SK-N-SH (cell line): ENCODE measurements at regions not wholly inside any gene's neighbourhood (a gene's known extent, or its start where the extent isn't known, plus 50 kb on each side); places are given as distances from the start of the nearest gene placed in this dataset.

Source experiments
- CTCF ChIA-PET: fragments of 300-600, 350-600 bp; formaldehyde crosslinking; extraction: SDS; loops from one replicate; lab custom pipeline; 2021; lab: Yijun Ruan, JAX
- POLR2A ChIA-PET: fragments of 350-600 bp; sonication (Branson Sonifier 250); formaldehyde crosslinking; extraction: SDS; loops from one replicate; lab custom pipeline; 2020; ENCODE audit warnings: antibody characterized with exemption, inconsistent platforms; lab: Yijun Ruan, JAX
- DNase-seq: peaks from one replicate; pipeline ENCODE4 v3.0.0; 2012
- H2AFZ ChIP-seq: fragments of 200-600 bp; sonication (generic); 2 replicates; pipeline ENCODE4 v1.8.1; 2016; ENCODE audit warnings: antibody characterized with exemption, mild to moderate bottlenecking, low read depth
- H3F3A ChIP-seq: fragments of 200-600 bp; sonication (generic); replicated peaks from 2 replicates; pipeline ENCODE3; 2016; ENCODE audit warnings: antibody characterized with exemption, mild to moderate bottlenecking; ENCODE audit not compliant: insufficient read depth
- H3K27ac ChIP-seq, 2 experiments: fragments of 200-500 bp in 1 of 2; fragments of 200-600 bp in 1 of 2; sonication (Bioruptor generic) in 1 of 2; sonication (generic), shearing (Covaris generic) in 1 of 2; 2 replicates each; pipeline versions ENCODE4 v1.5.1 to v1.6.1; 2014 to 2016; ENCODE audit warnings: low read depth in 2 of 2, inconsistent platforms in 1 of 2, low read length in 1 of 2, mild to moderate bottlenecking in 1 of 2, mixed read lengths in 1 of 2
- H3K27me3 ChIP-seq: fragments of 200-600 bp; sonication (generic), shearing (Covaris generic); 2 replicates; pipeline ENCODE4 v1.6.1; 2016; ENCODE audit warnings: mixed run types; ENCODE audit not compliant: insufficient read depth
- H3K36me3 ChIP-seq, 2 experiments: fragments of 200-500 bp in 1 of 2; fragments of 200-600 bp in 1 of 2; sonication (Bioruptor generic) in 1 of 2; sonication (generic) in 1 of 2; replicated peaks in 1 of 2; 2 replicates each; pipeline versions ENCODE3 to v1.5.1; 2014 to 2016; ENCODE audit warnings: low read length in 1 of 2, mild to moderate bottlenecking in 1 of 2; ENCODE audit not compliant: insufficient read depth in 2 of 2, control insufficient read depth in 1 of 2
- H3K4me1 ChIP-seq, 2 experiments: fragments of 200-500 bp in 1 of 2; fragments of 200-600 bp in 1 of 2; sonication (Bioruptor generic) in 1 of 2; sonication (generic), shearing (Covaris generic) in 1 of 2; 2 replicates each; pipeline versions ENCODE4 v1.5.1 to v1.6.1; 2014 to 2016; ENCODE audit warnings: low read depth in 1 of 2, low read length in 1 of 2, mixed run types in 1 of 2; ENCODE audit not compliant: insufficient read depth in 2 of 2, control insufficient read depth in 1 of 2
- H3K4me2 ChIP-seq: fragments of 200-600 bp; sonication (generic), shearing (Covaris generic); 2 replicates; pipeline ENCODE4 v1.6.1; 2017; ENCODE audit warnings: mixed run types
- H3K4me3 ChIP-seq, 2 experiments: fragments of 200-500 bp in 1 of 2; fragments of 200-600 bp in 1 of 2; sonication (Bioruptor generic) in 1 of 2; sonication (generic), shearing (Covaris generic) in 1 of 2; 2 replicates each; pipeline versions ENCODE4 v1.5.1 to v1.8.1; 2014 to 2016; ENCODE audit warnings: low read depth in 2 of 2, inconsistent platforms in 1 of 2, low read length in 1 of 2, mild to moderate bottlenecking in 1 of 2, mixed read lengths in 1 of 2, moderate library complexity in 1 of 2
- H3K79me2 ChIP-seq: fragments of 200-600 bp; sonication (generic); 2 replicates; pipeline ENCODE4 v1.8.1; 2017; ENCODE audit warnings: mild to moderate bottlenecking; ENCODE audit not compliant: insufficient read depth
- H3K9ac ChIP-seq: fragments of 200-600 bp; sonication (generic); 2 replicates; pipeline ENCODE4 v1.6.1; 2017; ENCODE audit warnings: mixed run types
- H3K9me2 ChIP-seq: fragments of 200-600 bp; sonication (generic); 2 replicates; pipeline ENCODE4 v1.6.1; 2017; ENCODE audit warnings: mixed run types
- H3K9me3 ChIP-seq: fragments of 200-600 bp; sonication (generic); 2 replicates; pipeline ENCODE4 v1.6.1; 2017; ENCODE audit warnings: mixed run types, mild to moderate bottlenecking, moderate library complexity
- H4K20me1 ChIP-seq: fragments of 200-600 bp; sonication (generic); 2 replicates; pipeline ENCODE4 v1.6.1; 2017; ENCODE audit warnings: mild to moderate bottlenecking, mixed run types; ENCODE audit not compliant: insufficient read depth
- CHD2 ChIP-seq: fragments of 150-350 bp; IDR thresholded peaks from 2 replicates; pipeline ENCODE4 v1.6.1; 2018; ENCODE audit warnings: low read length; ENCODE audit not compliant: partially characterized antibody
- EZH2phosphoT487 ChIP-seq: fragments of 200-600 bp; sonication (generic); IDR thresholded peaks from 2 replicates; pipeline ENCODE4 v1.6.1; 2017; ENCODE audit warnings: low read depth, mixed run types, mild to moderate bottlenecking, antibody characterized with exemption, moderate library complexity, borderline replicate concordance
- FOXM1 ChIP-seq: IDR thresholded peaks from 2 replicates; pipeline ENCODE4 v1.4.0; 2012; ENCODE audit warnings: low read depth, mild to moderate bottlenecking
- GATA2 ChIP-seq: sonication (generic); formaldehyde crosslinking; IDR thresholded peaks from 2 replicates; pipeline ENCODE4 v1.5.0; 2020; ENCODE audit warnings: mild to moderate bottlenecking, missing genetic modification reagents
- JUND ChIP-seq: IDR thresholded peaks from 2 replicates; pipeline ENCODE4 v1.4.0; 2012
- POLR2AphosphoS5 ChIP-seq: IDR thresholded peaks from 2 replicates; pipeline ENCODE4 v1.6.1; 2012; ENCODE audit warnings: low read depth, low read length
- RAD21 ChIP-seq: IDR thresholded peaks from 2 replicates; pipeline ENCODE4 v1.6.1; 2012; ENCODE audit warnings: mild to moderate bottlenecking, low read length
- REST ChIP-seq: IDR thresholded peaks from 2 replicates; pipeline ENCODE4 v1.6.1; 2012; ENCODE audit warnings: mild to moderate bottlenecking, low read depth, low read length, moderate library complexity
- SIN3A ChIP-seq: IDR thresholded peaks from 2 replicates; pipeline ENCODE4 v1.6.1; 2012; ENCODE audit warnings: low read depth, mild to moderate bottlenecking, low read length, moderate library complexity, borderline replicate concordance
- TCF12 ChIP-seq: IDR thresholded peaks from 2 replicates; pipeline ENCODE4 v1.4.0; 2012
- TEAD4 ChIP-seq: IDR thresholded peaks from 2 replicates; pipeline ENCODE4 v1.4.0; 2012; ENCODE audit warnings: mild to moderate bottlenecking, borderline replicate concordance; ENCODE audit not compliant: insufficient read depth
- WGBS: methylation state at CpG from one replicate; pipeline ENCODE4 v1.1.6; 2017; ENCODE audit warnings: low lambda C conversion rate; 5-methylcytosine and 5-hydroxymethylcytosine counted together
- TF ChIP-seq, protein P1 (sequence below): fragments of 150-350 bp; IDR thresholded peaks from 2 replicates; pipeline ENCODE4 v1.6.1; 2017; ENCODE audit warnings: antibody characterized with exemption, low read length, low read depth, borderline replicate concordance

DNA sequence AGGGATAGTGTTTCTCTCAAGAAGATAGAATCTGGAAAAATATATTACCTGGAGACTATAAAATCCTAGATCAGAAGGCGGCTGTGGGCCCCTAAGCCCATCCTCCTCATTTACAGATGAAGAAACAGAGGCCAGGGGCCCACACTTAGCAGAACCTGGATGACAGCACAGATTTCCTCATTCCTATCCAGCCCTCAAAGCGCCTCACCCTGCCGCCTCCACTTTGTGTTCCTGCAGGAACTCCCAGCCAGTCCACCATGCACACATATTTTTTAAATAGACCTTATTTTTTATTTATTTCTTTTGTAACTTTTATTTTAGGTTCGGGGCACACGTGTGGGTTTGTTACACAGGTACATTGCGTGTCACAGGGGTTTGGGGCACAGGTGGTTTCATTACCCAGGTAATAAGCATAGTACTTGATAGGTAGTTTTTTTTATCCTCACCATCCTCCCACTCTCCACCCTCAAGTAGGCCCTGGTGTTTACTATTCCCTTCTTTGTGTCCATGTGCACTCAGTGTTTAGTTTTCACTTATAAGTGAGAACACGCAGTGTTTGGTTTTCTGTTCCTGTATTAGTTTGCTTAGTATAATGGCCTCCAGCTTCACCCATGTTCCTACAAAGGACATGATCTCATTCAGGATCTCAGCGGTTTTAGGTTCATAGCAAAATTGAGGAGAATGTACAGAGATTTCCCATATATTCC lies 85.5 kb upstream of the MAP1B start:
- TF ChIP-seq JUND (no peak), POLR2AphosphoS5 (no peak), TEAD4 (no peak)
- Histone ChIP-seq H3K36me3 (no peaks in the 10 kb centered on the region), H3K9me2 (no peaks in the 10 kb centered on the region), H3F3A (no peaks in the 10 kb centered on the region), H4K20me1 (no peaks in the 10 kb centered on the region), H3K27me3 (no peaks in the 10 kb centered on the region), H2AFZ (no peak overlapping the region), H3K79me2 (no peaks in the 10 kb centered on the region), H3K4me2 (no peak overlapping the region), H3K27ac (no peak overlapping the region), H3K4me1 (peaks cover 0 to 6% of the 10 kb centered on the region in 2 experiments; a peak in 1 of 4 replicates), H3K9ac (no peak overlapping the region), H3K4me3 (no peak overlapping the region), H3K9me3 (peaks cover 12% of the 10 kb centered on the region)
- ChIA-PET CTCF (no interaction called here), POLR2A (no interaction called here)
- 80% methylated on average over 8 of the region's 8 CpGs for WGBS
- no peak for DNase-seq

GRCh38 chr5:72028382-72028781 lies 78.9 kb upstream of the MAP1B start:
- 69% methylated on average over 1 of the region's 1 CpG for WGBS
- TF ChIP-seq GATA2 (CRISPR knock-in tag) (no peak), CHD2 (no peak), POLR2AphosphoS5 (no peak), TCF12 (no peak)
- H3K36me3 ChIP-seq: no peaks in the 10 kb centered on the region
- H3K9ac ChIP-seq: no peak overlapping the region
- no peak overlapping the region for H3K4me2 ChIP-seq
- no peaks in the 10 kb centered on the region for H3K9me2 ChIP-seq
- no peak overlapping the region for H3K27ac ChIP-seq
- no peak overlapping the region for H2AFZ ChIP-seq
- H3K4me3 ChIP-seq: no peak overlapping the region
- peaks cover 12% of the 10 kb centered on the region for H3K9me3 ChIP-seq
- H3K27me3 ChIP-seq: no peaks in the 10 kb centered on the region
- H3F3A ChIP-seq: no peaks in the 10 kb centered on the region
- no peaks in the 10 kb centered on the region for H3K4me1 ChIP-seq
- DNase-seq: no peak
- CTCF ChIA-PET: no interaction called here
- POLR2A ChIA-PET: no interaction called here
- no peaks in the 10 kb centered on the region for H3K79me2 ChIP-seq
- no peaks in the 10 kb centered on the region for H4K20me1 ChIP-seq

DNA sequence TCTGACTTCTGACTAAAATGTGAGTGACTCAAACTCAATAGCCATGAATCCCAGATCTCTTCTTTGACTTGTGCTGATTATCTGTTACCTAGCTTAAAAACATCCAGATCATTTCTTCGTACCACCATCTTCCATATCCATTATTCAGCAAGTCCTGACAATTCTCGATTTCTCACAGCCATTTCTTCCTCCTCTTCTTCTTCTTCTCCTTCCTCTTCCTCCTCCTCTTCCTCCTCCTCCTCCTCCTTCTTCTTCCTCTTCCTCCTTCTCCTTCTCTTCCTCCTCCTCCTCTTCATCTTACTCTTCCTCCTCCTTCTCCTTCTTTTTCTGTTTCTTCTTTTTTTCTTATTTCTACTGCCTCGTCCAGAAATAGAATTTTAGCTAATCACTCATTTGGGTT lies 77.0 kb upstream of the MAP1B start:
- H3K79me2 ChIP-seq: no peaks in the 10 kb centered on the region
- CTCF ChIA-PET: interaction anchor here (1.6 kb wide), 1 partner anchor 11 kb away, joined by 4 read pairs; no protein-coding TSS in a partner anchor
- 84% methylated on average over 3 of the region's 3 CpGs for WGBS
- no peak overlapping the region for H3K4me3 ChIP-seq
- no peak overlapping the region for H2AFZ ChIP-seq
- no peaks in the 10 kb centered on the region for H3K9me2 ChIP-seq
- H3K27me3 ChIP-seq: no peaks in the 10 kb centered on the region
- no peak overlapping the region for H3K27ac ChIP-seq
- H4K20me1 ChIP-seq: no peaks in the 10 kb centered on the region
- POLR2A ChIA-PET: no interaction called here
- H3K4me1 ChIP-seq: no peaks in the 10 kb centered on the region
- H3K9me3 ChIP-seq: peaks cover 2% of the 10 kb centered on the region; the same call in 1 of the 2 replicates
- TF ChIP-seq FOXM1 (no peak), SIN3A (no peak), RAD21 (no peak), EZH2phosphoT487 (no peak), REST (no peak)
- TF ChIP-seq, protein P1, sequence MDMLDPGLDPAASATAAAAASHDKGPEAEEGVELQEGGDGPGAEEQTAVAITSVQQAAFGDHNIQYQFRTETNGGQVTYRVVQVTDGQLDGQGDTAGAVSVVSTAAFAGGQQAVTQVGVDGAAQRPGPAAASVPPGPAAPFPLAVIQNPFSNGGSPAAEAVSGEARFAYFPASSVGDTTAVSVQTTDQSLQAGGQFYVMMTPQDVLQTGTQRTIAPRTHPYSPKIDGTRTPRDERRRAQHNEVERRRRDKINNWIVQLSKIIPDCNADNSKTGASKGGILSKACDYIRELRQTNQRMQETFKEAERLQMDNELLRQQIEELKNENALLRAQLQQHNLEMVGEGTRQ: no peak
- no peaks in the 10 kb centered on the region for H3F3A ChIP-seq
- no peaks in the 10 kb centered on the region for H3K36me3 ChIP-seq
- no peak for DNase-seq
- H3K9ac ChIP-seq: no peak overlapping the region
- no peak overlapping the region for H3K4me2 ChIP-seq
